ENCODE measurements at regions not wholly inside any gene's neighbourhood (a gene's known extent, or its start where the extent isn't known, plus 50 kb on each side); places are given as distances from the start of the nearest gene placed in this dataset.

GRCh38 chr10:28871665-28872064 is 194.3 kb downstream of the BAMBI start:
- no peak for DNase-seq (ENCODE audit: low read depth)
- no peak overlapping the region for H3K4me3 ChIP-seq (ENCODE audit: control insufficient read depth, low read depth, low read length)
- no peak for TF ChIP-seq CTCF (conservative IDR thresholded peaks at IDR 0.05; ENCODE audit: control insufficient read depth, insufficient read depth, low read depth, low read length)

GRCh38 chr10:28872587-28873165 is 195.4 kb downstream of the BAMBI start:
- no peak overlapping the region for H3K4me3 ChIP-seq (ENCODE audit: control insufficient read depth, low read depth, low read length)
- TF ChIP-seq CTCF (conservative IDR thresholded peaks at IDR 0.05; ENCODE audit: control insufficient read depth, insufficient read depth, low read depth, low read length), result no peak
- DNase-seq (ENCODE audit: low read depth), result no peak

DNA sequence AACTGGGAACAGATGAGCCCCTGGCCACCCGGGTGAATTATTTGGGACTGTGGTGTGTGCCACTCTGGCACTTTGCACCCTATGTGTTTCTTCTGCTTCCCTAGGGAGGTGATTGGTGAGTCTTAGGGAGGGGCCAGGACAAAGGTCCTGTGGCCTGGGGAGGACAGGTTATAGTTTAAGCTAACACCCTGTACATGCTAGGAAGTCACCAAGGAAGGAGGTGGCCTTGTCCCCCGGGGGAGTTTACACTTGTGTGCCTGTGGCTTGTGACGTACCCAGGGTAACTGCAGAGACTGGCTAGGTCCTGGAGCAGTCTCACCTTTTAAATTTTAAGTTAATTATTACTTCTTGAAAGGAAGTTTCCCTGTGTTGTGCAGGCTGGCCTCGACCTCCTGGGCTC is 196.2 kb downstream of the BAMBI start:
- no peak for TF ChIP-seq CTCF (conservative IDR thresholded peaks at IDR 0.05; ENCODE audit: control insufficient read depth, insufficient read depth, low read depth, low read length)
- no peak overlapping the region for H3K4me3 ChIP-seq (ENCODE audit: control insufficient read depth, low read depth, low read length)
- no peak for DNase-seq (ENCODE audit: low read depth)

- no peak overlapping the region for H3K4me3 ChIP-seq (ENCODE audit: control insufficient read depth, low read depth, low read length)
- TF ChIP-seq CTCF (conservative IDR thresholded peaks at IDR 0.05; ENCODE audit: control insufficient read depth, insufficient read depth, low read depth, low read length), result no peak
Measured at GRCh38 chr10:28874210-28874609, 196.9 kb downstream of the BAMBI start.

DNA sequence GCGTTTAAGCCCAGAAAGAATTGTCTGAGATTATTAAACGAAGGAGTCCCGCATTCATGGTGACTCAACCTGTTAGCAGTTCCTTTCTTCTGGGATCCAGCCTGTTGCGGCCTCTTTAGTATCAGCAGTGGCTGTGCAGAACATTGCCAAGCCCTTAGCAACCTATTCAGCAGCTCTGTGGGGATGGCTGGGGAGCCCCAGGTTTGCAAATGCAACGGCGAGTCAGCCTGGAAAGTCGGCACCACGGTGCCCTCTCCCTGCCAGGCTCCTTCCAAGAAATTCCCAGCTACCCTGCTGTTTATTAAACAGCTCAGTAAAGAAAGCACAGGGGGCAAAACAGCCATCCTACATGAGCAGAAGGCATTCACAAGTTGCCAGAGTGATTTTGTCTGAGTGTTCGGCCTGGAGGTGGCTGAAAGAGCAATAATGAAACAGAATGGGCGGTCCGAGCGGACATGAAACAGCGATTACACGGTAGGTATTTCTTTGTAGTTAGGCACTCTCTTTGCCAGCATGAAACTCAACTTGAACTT is 198.3 kb downstream of the BAMBI start:
- TF ChIP-seq CTCF (conservative IDR thresholded peaks at IDR 0.05; ENCODE audit: control insufficient read depth, insufficient read depth, low read depth, low read length), result no peak
- no peak overlapping the region for H3K4me3 ChIP-seq (ENCODE audit: control insufficient read depth, low read depth, low read length)
- no peak for DNase-seq (ENCODE audit: low read depth)

More at GRCh38 chr10:28874210-28874609, 196.9 kb downstream of the BAMBI start:
- DNase-seq (ENCODE audit: low read depth), result no peak

DNA sequence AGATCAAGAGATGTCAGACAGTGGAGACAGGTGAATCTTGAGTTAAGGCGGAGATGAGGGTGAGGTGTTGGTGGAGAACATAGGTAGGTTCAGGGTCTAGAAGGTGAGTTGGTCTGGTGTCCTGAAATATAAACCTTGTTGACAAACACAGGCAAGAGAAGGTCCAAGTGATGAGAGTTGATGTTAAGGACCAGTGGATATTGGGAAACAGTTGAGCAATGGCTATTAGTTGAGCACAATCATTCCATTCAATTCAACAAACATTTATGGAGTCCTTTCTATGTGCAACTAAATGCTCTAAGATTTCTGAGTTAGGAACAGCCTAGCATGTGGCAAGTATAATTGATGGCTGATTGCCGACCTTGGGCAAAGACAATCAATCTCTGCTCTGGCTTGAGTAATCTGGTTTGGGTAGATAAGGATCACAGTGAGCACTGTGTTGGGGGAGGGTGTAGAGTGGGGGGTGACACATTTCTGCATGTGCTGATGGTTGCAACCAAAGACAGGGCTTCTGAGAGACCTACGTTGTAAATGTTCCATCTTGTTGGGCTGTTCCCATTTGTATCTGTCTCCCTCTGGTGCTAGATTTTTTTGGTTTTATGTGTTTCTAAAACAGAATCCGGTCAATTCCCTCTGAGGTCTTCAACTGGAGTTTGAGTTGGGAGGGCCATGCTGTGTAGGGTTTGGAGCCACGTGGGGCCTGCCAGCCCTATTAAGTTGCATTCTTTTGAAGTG is 201.1 kb downstream of the BAMBI start:
- no peak overlapping the region for H3K4me3 ChIP-seq (ENCODE audit: control insufficient read depth, low read depth, low read length)
- DNase-seq (ENCODE audit: low read depth), result no peak
- no peak for TF ChIP-seq CTCF (conservative IDR thresholded peaks at IDR 0.05; ENCODE audit: control insufficient read depth, insufficient read depth, low read depth, low read length)

Data from fibroblast of mammary gland (primary cell).